Nephron (organoid): ENCODE measurements at regions not wholly inside any gene's neighbourhood (a gene's known extent, or its start where the extent isn't known, plus 50 kb on each side); places are given as distances from the start of the nearest gene placed in this dataset.

Experiments
- H3K27ac Mint-ChIP-seq, 3 experiments: 2 replicates each; pipeline ENCODE4 v1.8.0; 2020; ENCODE audit warnings: mixed read lengths in 3 of 3, mild to moderate bottlenecking in 2 of 3, moderate library complexity in 1 of 3
- H3K27me3 Mint-ChIP-seq: 2 replicates; pipeline ENCODE4 v1.8.0; 2021; ENCODE audit warnings: low read depth, mild to moderate bottlenecking, moderate library complexity, mixed read lengths
- H3K36me3 Mint-ChIP-seq: 2 replicates; pipeline ENCODE4 v1.8.0; 2020; ENCODE audit warnings: low read depth, mixed read lengths
- H3K4me1 Mint-ChIP-seq: 2 replicates; pipeline ENCODE4 v1.8.0; 2020; ENCODE audit warnings: mixed read lengths
- H3K4me3 Mint-ChIP-seq, 3 experiments: 2 replicates each; pipeline ENCODE4 v1.8.0; 2020; ENCODE audit warnings: mild to moderate bottlenecking in 3 of 3, mixed read lengths in 3 of 3, moderate library complexity in 2 of 3
- H3K9me3 Mint-ChIP-seq: 2 replicates; pipeline ENCODE4 v1.8.0; 2020; ENCODE audit warnings: mixed read lengths
- TF ChIP-seq, protein P1 (sequence below), 3 experiments: fragments of 200-600 bp; sonication (generic); IDR thresholded peaks; one replicate each; pipeline ENCODE4 v1.5.0; 2021; ENCODE audit warnings: antibody characterized with exemption in 3 of 3; ENCODE audit not compliant: unreplicated experiment in 3 of 3

DNA sequence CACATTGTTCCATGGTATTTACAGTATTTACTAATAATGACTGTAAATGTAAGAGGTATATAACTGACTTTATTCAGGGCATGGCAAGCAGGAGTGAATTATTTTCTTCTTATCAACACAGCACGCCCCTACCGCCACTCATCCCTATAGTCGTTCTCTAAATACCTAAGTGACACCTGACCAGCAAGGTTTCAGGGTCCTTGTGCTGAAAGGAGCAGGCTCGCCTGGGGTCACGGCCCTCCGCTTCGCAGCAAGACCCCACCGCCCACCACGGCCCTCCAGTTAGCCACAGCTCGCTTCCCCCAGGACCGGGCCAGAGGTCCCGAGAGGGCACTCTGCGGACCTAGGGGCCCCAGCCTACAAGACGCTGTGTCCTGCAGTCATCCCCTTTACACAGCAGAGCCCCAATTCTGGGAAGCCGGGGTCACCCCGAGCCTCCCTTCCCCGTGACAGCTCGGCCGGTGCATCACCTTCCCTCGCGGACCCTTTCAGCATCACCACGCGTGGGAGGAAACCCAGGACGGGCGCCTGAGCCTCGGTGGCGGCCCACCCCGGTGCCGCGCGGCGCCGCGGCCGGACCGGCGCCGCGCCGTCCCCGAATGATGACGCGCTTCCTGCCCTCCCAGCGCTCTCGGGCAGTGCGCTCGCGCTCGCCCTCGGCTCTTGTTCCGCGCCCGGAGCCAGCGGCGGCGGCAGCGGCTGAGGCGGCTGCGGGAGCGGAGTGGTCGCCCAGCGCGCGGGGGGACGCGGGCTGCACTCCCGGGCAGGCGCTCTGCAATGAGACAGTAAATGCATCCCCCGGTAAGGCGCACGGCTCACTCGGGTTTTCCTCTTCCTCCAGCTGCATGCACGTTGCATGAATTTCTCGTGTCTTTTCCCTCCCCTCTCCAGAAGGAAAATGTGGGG is 225.1 kb upstream of the C2CD4B start, which contains the start of gene TLN2:
Gene TLN2, plus strand, starts transcription at position 666 of the 906 bp plus-strand sequence.
- Mint-ChIP-seq H3K4me1 (peaks cover 17% of the 10 kb centered on the region), H3K27me3 (peaks cover 4% of the 10 kb centered on the region), H3K4me3 (peak within 1 kb of the TSS; percentile 96 to 99 (median 97)), H3K27ac (peak within 1 kb of the TSS; percentile 83 to 95 (median 92)), H3K36me3 (no peaks in the 10 kb centered on the region), H3K9me3 (no peaks in the 10 kb centered on the region)
- TF ChIP-seq, protein P1, sequence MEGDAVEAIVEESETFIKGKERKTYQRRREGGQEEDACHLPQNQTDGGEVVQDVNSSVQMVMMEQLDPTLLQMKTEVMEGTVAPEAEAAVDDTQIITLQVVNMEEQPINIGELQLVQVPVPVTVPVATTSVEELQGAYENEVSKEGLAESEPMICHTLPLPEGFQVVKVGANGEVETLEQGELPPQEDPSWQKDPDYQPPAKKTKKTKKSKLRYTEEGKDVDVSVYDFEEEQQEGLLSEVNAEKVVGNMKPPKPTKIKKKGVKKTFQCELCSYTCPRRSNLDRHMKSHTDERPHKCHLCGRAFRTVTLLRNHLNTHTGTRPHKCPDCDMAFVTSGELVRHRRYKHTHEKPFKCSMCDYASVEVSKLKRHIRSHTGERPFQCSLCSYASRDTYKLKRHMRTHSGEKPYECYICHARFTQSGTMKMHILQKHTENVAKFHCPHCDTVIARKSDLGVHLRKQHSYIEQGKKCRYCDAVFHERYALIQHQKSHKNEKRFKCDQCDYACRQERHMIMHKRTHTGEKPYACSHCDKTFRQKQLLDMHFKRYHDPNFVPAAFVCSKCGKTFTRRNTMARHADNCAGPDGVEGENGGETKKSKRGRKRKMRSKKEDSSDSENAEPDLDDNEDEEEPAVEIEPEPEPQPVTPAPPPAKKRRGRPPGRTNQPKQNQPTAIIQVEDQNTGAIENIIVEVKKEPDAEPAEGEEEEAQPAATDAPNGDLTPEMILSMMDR (IDR thresholded peaks at IDR 0.05; ENCODE audit: unreplicated experiment in 3 of 3), result no peak

DNA sequence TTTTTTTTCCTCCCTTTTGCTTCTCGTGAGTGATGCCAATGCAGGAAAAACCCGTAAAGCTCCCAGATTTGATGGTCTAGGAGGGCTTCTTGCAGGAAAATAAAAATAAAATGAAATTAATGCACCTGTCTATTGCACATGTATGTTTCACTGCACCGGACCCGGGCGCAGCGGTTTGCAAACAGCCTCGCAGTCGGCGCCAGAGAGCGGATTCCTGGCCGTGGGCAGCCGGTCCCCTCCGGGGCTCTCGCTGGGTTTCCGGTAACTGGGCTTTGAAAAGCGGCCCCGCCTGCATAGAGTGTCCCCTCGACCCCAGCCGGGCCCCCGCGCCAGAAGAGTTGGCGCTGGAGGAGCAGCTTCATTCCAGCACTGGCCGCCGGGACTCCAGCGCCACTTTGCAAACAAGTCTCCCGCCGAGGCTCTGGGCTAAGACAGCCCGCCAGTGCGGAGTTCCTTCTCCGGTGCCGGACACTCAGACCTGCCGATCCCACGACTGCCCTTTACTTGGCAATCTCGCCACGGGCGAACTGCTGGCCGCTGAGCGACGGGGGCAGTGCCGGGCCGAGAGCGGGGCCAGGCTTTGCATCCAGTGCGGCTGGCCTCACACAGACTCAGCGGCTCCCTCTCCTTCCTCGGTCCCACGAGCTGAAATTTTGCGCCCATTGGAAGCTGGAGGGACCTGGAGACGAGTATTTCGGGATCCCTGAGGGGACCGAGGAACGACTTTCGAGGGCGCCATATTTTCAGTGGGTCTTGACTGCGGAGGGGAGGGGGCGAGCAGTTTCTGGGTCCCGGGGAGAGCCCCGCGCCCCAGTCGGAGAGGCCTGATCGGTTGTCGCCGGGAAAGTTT is 225.9 kb upstream of the C2CD4B start:
- H3K4me3 Mint-ChIP-seq, result peak overlapping the region; percentile 96 to 99 (median 97)
- TF ChIP-seq, protein P1 (IDR thresholded peaks at IDR 0.05; ENCODE audit: unreplicated experiment in 3 of 3), result peak in 1 of 3 experiments; percentile 12
- H3K36me3 Mint-ChIP-seq, result no peaks in the 10 kb centered on the region
- peak overlapping the region; percentile 83 to 95 (median 92) for H3K27ac Mint-ChIP-seq
- no peaks in the 10 kb centered on the region for H3K9me3 Mint-ChIP-seq
- peaks cover 4% of the 10 kb centered on the region for H3K27me3 Mint-ChIP-seq
- peaks cover 17% of the 10 kb centered on the region for H3K4me1 Mint-ChIP-seq

DNA sequence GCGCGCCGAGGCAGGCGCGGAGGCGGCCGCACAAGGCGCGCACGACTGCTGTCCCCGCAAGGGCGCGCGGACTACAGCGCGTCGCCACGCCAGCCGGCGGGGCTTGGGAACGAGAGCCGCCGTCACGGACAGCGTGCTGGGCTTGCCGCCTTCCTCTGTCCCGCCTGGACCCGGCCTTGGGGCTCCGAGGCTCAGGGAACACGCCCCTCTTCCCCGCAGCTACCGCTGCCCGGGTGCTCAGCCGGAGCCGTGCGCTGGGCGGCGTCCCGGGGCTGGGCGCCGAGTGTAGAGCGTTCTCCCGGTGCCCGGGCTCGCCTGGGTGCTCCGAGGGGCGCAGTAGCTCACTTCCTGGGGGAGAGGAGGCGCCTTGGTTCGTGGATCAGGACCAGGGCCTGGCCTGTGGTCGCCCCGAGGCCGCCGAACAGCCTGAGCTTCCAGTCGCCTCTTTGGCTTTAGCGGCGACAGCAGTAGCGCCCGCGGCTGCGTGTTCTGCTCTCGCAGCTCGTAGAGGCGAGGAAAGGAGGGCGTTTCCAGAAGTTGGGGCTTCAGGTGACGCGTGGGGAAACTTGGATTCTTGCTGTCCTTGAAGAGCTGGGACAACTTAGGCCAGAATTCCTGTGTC is 226.7 kb upstream of the C2CD4B start:
- H3K27ac Mint-ChIP-seq, result peak overlapping the region; percentile 83 to 95 (median 92)

DNA sequence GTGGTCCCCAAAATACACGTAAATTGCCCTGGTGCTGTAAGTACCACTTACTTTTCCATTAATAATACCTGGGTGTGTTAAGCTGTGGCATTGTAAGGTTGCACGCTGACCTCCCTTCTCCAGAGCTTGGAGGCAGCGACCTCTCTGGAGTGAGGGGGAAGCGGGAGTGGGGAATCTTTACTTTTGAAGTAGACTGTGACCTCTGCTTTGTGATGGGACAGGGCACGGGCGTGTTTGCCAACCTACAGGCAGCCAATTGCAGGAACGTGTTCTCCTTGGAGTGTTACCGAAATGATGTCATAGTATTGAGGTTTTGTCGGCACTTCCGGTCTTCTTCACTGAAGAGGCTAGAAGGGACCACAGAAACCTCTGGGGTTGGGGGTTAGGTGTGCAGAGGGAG is 227.3 kb upstream of the C2CD4B start:
- H3K36me3 Mint-ChIP-seq, result no peaks in the 10 kb centered on the region
- no peaks in the 10 kb centered on the region for H3K9me3 Mint-ChIP-seq
- peak overlapping the region; percentile 96 to 99 (median 97) for H3K4me3 Mint-ChIP-seq
- H3K4me1 Mint-ChIP-seq, result peaks cover 17% of the 10 kb centered on the region
- TF ChIP-seq, protein P1 (IDR thresholded peaks at IDR 0.05; ENCODE audit: unreplicated experiment in 3 of 3), result no peak
- peaks cover 4% of the 10 kb centered on the region for H3K27me3 Mint-ChIP-seq
- peak overlapping the region; percentile 66 to 90 (median 89) for H3K27ac Mint-ChIP-seq

More for the DNA sequence above, 226.7 kb upstream of the C2CD4B start:
- Mint-ChIP-seq H3K36me3 (no peaks in the 10 kb centered on the region), H3K4me3 (peak overlapping the region; percentile 96 to 99 (median 97)), H3K9me3 (no peaks in the 10 kb centered on the region), H3K27me3 (peaks cover 4% of the 10 kb centered on the region), H3K4me1 (peaks cover 17% of the 10 kb centered on the region)
- TF ChIP-seq, protein P1 (IDR thresholded peaks at IDR 0.05; ENCODE audit: unreplicated experiment in 3 of 3), result peak in 2 of 3 experiments; percentile 20 to 31

DNA sequence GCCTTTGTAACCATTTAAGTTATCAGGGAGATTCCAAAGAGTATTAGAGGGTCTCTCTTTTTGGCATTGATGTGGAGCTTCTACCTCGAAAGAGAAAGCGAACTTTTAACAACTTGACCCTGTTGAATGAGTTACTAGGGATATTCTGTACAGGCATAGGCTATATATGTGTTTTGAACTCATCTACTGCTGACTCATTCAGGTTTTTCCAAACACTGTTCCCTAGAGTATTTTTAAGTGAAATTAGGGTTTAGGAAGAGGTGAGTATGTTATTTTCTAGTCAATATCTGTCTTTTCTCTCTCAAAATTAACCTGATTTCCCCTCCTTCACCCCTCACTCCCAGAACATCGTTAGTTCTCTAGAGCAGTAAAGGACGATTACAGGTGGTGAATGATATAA is 228.1 kb upstream of the C2CD4B start:
- TF ChIP-seq, protein P1 (IDR thresholded peaks at IDR 0.05; ENCODE audit: unreplicated experiment in 3 of 3), result no peak
- Mint-ChIP-seq H3K4me3 (peak overlapping the region; percentile 27 to 99 (median 97)), H3K4me1 (peaks cover 17% of the 10 kb centered on the region), H3K36me3 (peaks cover 4% of the 10 kb centered on the region), H3K9me3 (peaks cover 1% of the 10 kb centered on the region), H3K27me3 (peaks cover 4% of the 10 kb centered on the region), H3K27ac (peak overlapping the region in 1 of 3 experiments; percentile 55)
